Gastrocnemius medialis (tissue), 4 donors: ENCODE measurements at regions not wholly inside any gene's neighbourhood (a gene's known extent, or its start where the extent isn't known, plus 50 kb on each side); places are given as distances from the start of the nearest gene placed in this dataset.
"Not testable (repeated sequence)": the region's sequence is repeated elsewhere in the genome, so short reads cannot be mapped to it uniquely, and the experiment has no call there.

Source experiments
- CTCF ChIP-seq, 5 experiments: fragments of 450-650 bp in 3 of 5; fragments of 200-600 bp in 2 of 5; sonication (generic) in 2 of 5; IDR thresholded peaks in 4 of 5; conservative IDR thresholded peaks in 1 of 5; 1 replicate in 4 of 5; 2 replicates in 1 of 5; pipeline ENCODE4 v1.5.1; 2016 to 2019; ENCODE audit warnings: antibody characterized with exemption in 5 of 5, mild to moderate bottlenecking in 3 of 5, moderate library complexity in 3 of 5
- POLR2A ChIP-seq, 2 donors: fragments of 450-650 bp; IDR thresholded peaks; one replicate each; pipeline ENCODE4 v1.6.1; 2017; ENCODE audit warnings: antibody characterized with exemption in 2 of 2, mild to moderate bottlenecking in 2 of 2, moderate library complexity in 2 of 2

GRCh38 chr22:15927172-15927571 lies 237.3 kb downstream of the POTEH start:
- TF ChIP-seq CTCF (IDR thresholded peaks at IDR 0.05 in 4 of 5, conservative IDR thresholded peaks at IDR 0.05 in 1 of 5); POLR2A (IDR thresholded peaks at IDR 0.05): not testable (repeated sequence)
